ENCODE measurements at regions not wholly inside any gene's neighbourhood (a gene's known extent, or its start where the extent isn't known, plus 50 kb on each side); places are given as distances from the start of the nearest gene placed in this dataset.

DNA sequence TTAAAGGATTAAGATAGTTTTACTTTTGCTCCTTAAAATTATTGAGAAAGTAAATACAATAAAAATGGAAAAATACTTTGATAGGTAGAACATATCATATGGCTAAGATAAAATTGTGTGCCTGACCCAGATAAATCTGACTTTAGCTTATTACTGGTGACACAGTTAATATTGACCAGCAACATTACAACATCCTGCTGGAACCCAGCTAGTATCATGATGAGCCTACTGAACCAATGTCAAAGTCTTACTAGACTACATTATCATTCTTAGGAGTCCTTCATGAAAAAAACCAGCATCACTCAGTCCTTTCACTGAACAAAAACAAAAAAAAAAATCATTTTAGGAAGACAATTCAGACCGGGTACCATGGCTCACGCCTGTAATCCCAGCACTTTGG, 164.8 kb upstream of the CDK1 start:
- TF ChIP-seq CTCF (IDR thresholded peaks at IDR 0.05), result no peak
- TF ChIP-seq POLR2A (IDR thresholded peaks at IDR 0.05), result no peak

All from adrenal gland (tissue), 5 donors.